PC-3 (cell line): ENCODE measurements at regions not wholly inside any gene's neighbourhood (a gene's known extent, or its start where the extent isn't known, plus 50 kb on each side); places are given as distances from the start of the nearest gene placed in this dataset.

Experiments used
- ATAC-seq: fragments of 200-7000 bp; cut with Tn5 transposase; 2 replicates; pipeline ENCODE4 v1.9.1; 2020; ENCODE audit warnings: mild to moderate bottlenecking, moderate library complexity
- BruUV-seq: library from RNA; stranded (reverse); fragments of 400-500 nt; replicated peaks from 2 replicates; lab custom pipeline; 2021; lab: Mats Ljungman, UMichigan
- CTCF ChIA-PET: fragments of 300-600 bp; sonication (Branson Sonifier 250); formaldehyde crosslinking; loops from one replicate; lab custom pipeline; 2022; ENCODE audit warnings: antibody characterized with exemption; lab: Charles Lee
- POLR2A ChIA-PET: fragments of 300-600 bp; sonication (Branson Sonifier 250); formaldehyde crosslinking; loops from one replicate; lab custom pipeline; 2022; ENCODE audit warnings: antibody characterized with exemption; ENCODE audit not compliant: unreplicated experiment; lab: Charles Lee
- DNase-seq: peaks from one replicate; pipeline ENCODE4 v3.0.0-alpha.2; 2015
- H2AFZ ChIP-seq: fragments of 300-600 bp; sonication (generic); 2 replicates; pipeline ENCODE4 v1.6.0; 2016; ENCODE audit warnings: antibody characterized with exemption, low read length
- H3F3A ChIP-seq: fragments of 300-600 bp; sonication (generic); one replicate; pipeline ENCODE4 v1.6.0; 2017; ENCODE audit warnings: antibody characterized with exemption, low read length, control low read depth, mild to moderate bottlenecking; ENCODE audit not compliant: unreplicated experiment
- H3K27ac ChIP-seq: fragments of 300-600 bp; sonication (generic); 2 replicates; pipeline ENCODE4 v1.5.1; 2016; ENCODE audit warnings: mild to moderate bottlenecking, low read length
- H3K27me3 ChIP-seq: fragments of 300-600 bp; sonication (generic); 2 replicates; pipeline ENCODE4 v1.6.1; 2016; ENCODE audit warnings: low read length, mixed read lengths
- H3K36me3 ChIP-seq: fragments of 300-600 bp; sonication (generic); 2 replicates; pipeline ENCODE4 v1.6.1; 2016; ENCODE audit warnings: low read depth, mixed run types, low read length, mixed read lengths
- H3K4me1 ChIP-seq: fragments of 300-600 bp; sonication (generic); 2 replicates; pipeline ENCODE4 v1.5.1; 2016; ENCODE audit warnings: low read length; ENCODE audit not compliant: insufficient read depth
- H3K4me2 ChIP-seq: fragments of 300-600 bp; sonication (generic); 2 replicates; pipeline ENCODE4 v1.6.0; 2016; ENCODE audit warnings: low read length
- H3K4me3 ChIP-seq: fragments of 300-600 bp; sonication (generic); 2 replicates; pipeline ENCODE4 v1.5.1; 2016; ENCODE audit warnings: mild to moderate bottlenecking, low read length, mixed read lengths
- H3K79me2 ChIP-seq: fragments of 300-600 bp; sonication (generic); 2 replicates; pipeline ENCODE4 v1.6.1; 2017; ENCODE audit warnings: low read length, mixed read lengths
- H3K9ac ChIP-seq: fragments of 300-600 bp; sonication (generic); 2 replicates; pipeline ENCODE4 v1.6.0; 2016; ENCODE audit warnings: mild to moderate bottlenecking, low read length
- H3K9me2 ChIP-seq: fragments of 300-600 bp; sonication (generic); replicated peaks from 2 replicates; pipeline ENCODE4 v1.6.1; 2016; ENCODE audit warnings: mixed run types, low read length, mixed read lengths
- H3K9me3 ChIP-seq: fragments of 300-600 bp; sonication (generic); 2 replicates; pipeline ENCODE4 v1.6.1; 2016; ENCODE audit warnings: low read length, mixed read lengths
- H4K20me1 ChIP-seq: fragments of 300-600 bp; sonication (generic); 2 replicates; pipeline ENCODE4 v1.6.1; 2016; ENCODE audit warnings: low read length, mixed read lengths
- EZH2 ChIP-seq: fragments of 300-600 bp; sonication (generic); IDR thresholded peaks from one replicate; pipeline ENCODE4 v1.6.1; 2017; ENCODE audit warnings: antibody characterized with exemption, mild to moderate bottlenecking, low read length; ENCODE audit not compliant: unreplicated experiment
- EZH2phosphoT487 ChIP-seq: fragments of 300-600 bp; sonication (generic); IDR thresholded peaks from 2 replicates; pipeline ENCODE4 v1.6.1; 2018; ENCODE audit warnings: mild to moderate bottlenecking, antibody characterized with exemption, low read length, borderline replicate concordance
- intact Hi-C: fragments of 100-400 bp; cut with micrococcal nuclease; formaldehyde crosslinking; loops from 2 replicates; pipeline ENCODE4 v1.9.0; 2023
- TF ChIP-seq, protein P1 (sequence below): fragments of 300-600 bp; sonication (generic); conservative IDR thresholded peaks from 2 replicates; pipeline ENCODE4 v1.5.1; 2017; ENCODE audit warnings: antibody characterized with exemption, low read depth, mild to moderate bottlenecking, low read length

DNA sequence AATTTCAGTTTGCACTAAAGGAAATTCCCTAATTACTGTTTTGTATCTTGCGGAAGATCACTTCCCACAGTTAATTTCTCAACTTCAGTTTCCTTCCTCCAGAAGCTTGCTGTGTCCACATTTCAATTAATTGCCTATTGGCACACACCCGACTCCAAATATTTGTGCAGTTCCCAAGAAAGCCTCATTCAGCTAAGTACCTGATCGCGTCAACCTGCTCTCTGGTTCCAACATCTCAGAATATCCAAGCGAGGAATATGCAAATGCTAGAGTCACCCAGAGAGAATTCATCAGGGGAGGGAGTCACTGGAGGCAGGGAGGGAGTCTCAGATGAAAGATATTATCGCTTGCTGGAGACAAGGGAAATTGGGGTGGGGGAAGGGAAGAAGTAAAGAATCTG, 351.3 kb downstream of the RRAGC start:
- Histone ChIP-seq H2AFZ (no peak overlapping the region), H3K9ac (no peak overlapping the region), H3K36me3 (no peaks in the 10 kb centered on the region), H3K9me3 (no peaks in the 10 kb centered on the region), H3F3A (no peaks in the 10 kb centered on the region), H4K20me1 (no peaks in the 10 kb centered on the region), H3K27me3 (peaks cover 62% of the 10 kb centered on the region), H3K27ac (no peak overlapping the region), H3K4me2 (no peak overlapping the region), H3K9me2 (no peaks in the 10 kb centered on the region), H3K4me1 (no peaks in the 10 kb centered on the region), H3K4me3 (no peak overlapping the region), H3K79me2 (no peaks in the 10 kb centered on the region)
- no peak for DNase-seq
- POLR2A ChIA-PET, result no interaction called here
- intact Hi-C loops, result no loop called here
- ATAC-seq, result no peak
- TF ChIP-seq EZH2 (no peak), EZH2phosphoT487 (no peak)
- TF ChIP-seq, protein P1, sequence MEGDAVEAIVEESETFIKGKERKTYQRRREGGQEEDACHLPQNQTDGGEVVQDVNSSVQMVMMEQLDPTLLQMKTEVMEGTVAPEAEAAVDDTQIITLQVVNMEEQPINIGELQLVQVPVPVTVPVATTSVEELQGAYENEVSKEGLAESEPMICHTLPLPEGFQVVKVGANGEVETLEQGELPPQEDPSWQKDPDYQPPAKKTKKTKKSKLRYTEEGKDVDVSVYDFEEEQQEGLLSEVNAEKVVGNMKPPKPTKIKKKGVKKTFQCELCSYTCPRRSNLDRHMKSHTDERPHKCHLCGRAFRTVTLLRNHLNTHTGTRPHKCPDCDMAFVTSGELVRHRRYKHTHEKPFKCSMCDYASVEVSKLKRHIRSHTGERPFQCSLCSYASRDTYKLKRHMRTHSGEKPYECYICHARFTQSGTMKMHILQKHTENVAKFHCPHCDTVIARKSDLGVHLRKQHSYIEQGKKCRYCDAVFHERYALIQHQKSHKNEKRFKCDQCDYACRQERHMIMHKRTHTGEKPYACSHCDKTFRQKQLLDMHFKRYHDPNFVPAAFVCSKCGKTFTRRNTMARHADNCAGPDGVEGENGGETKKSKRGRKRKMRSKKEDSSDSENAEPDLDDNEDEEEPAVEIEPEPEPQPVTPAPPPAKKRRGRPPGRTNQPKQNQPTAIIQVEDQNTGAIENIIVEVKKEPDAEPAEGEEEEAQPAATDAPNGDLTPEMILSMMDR, result no peak
- CTCF ChIA-PET, result no interaction called here
- no TSS peak for BruUV-seq

DNA sequence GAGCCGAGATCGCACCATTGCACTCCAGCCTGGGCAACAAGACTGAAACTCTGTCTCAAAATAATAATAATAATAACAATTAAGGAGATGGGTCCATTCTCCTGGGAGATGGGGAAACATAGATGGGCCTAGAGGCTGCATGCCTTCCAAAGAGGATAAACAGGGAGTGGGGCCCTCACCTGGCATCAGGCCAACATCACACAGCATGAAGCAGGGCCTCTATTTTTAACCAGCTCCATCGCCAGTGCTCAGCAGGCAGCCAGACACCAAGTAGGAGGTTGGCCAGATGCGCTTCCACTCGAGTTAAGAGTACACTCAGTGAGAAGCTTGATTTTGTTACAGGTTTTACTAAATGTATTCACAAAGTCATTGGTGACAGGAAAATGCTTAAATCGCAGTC, 352.0 kb downstream of the RRAGC start:
- H3K9ac ChIP-seq, result no peak overlapping the region
- no peak overlapping the region for H2AFZ ChIP-seq
- ChIA-PET POLR2A (no interaction called here), CTCF (no interaction called here)
- H3K9me2 ChIP-seq, result no peaks in the 10 kb centered on the region
- no peak overlapping the region for H3K4me2 ChIP-seq
- H3K4me1 ChIP-seq, result no peaks in the 10 kb centered on the region
- ATAC-seq, result no peak
- no peaks in the 10 kb centered on the region for H4K20me1 ChIP-seq
- no peak for TF ChIP-seq EZH2phosphoT487
- TF ChIP-seq EZH2, result no peak
- TF ChIP-seq, protein P1, result no peak
- BruUV-seq, result no TSS peak
- no peak for DNase-seq
- intact Hi-C loops, result no loop called here
- no peaks in the 10 kb centered on the region for H3K9me3 ChIP-seq
- H3K27me3 ChIP-seq, result peaks cover 59% of the 10 kb centered on the region
- H3K36me3 ChIP-seq, result no peaks in the 10 kb centered on the region
- no peaks in the 10 kb centered on the region for H3K79me2 ChIP-seq
- H3K27ac ChIP-seq, result no peak overlapping the region
- no peak overlapping the region for H3K4me3 ChIP-seq
- no peaks in the 10 kb centered on the region for H3F3A ChIP-seq

DNA sequence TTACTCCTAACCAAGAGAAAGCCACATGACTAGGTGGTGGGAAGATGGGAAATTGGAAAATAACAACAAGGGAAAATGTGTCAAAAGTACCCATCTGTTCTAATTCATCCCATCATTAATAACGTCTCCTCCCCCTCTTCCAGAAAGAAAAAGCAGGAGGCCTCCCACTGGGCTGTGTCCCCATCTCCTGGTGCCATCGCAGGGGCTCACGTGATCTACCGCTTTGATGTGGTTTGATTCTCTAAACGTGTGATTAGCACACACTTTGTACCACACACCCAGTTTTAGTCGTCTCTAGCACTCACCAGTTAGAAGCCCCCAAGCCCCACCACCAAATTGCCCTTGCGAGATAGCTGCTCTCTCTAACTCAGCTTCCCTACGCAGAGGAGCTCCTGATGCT, 353.6 kb downstream of the RRAGC start:
- Histone ChIP-seq H3K9ac (no peak overlapping the region), H2AFZ (no peak overlapping the region), H3K4me3 (no peak overlapping the region), H3K9me2 (no peaks in the 10 kb centered on the region), H3F3A (no peaks in the 10 kb centered on the region), H3K79me2 (no peaks in the 10 kb centered on the region), H4K20me1 (no peaks in the 10 kb centered on the region), H3K4me2 (no peak overlapping the region), H3K36me3 (no peaks in the 10 kb centered on the region), H3K9me3 (no peaks in the 10 kb centered on the region), H3K27me3 (peaks cover 61% of the 10 kb centered on the region), H3K4me1 (no peaks in the 10 kb centered on the region), H3K27ac (no peak overlapping the region)
- ChIA-PET CTCF (no interaction called here), POLR2A (no interaction called here)
- intact Hi-C loops, result no loop called here
- ATAC-seq (no peak), DNase-seq (no peak)
- no TSS peak for BruUV-seq
- TF ChIP-seq EZH2phosphoT487 (no peak), EZH2 (no peak)
- TF ChIP-seq, protein P1, result no peak
